ENCODE measurements at regions not wholly inside any gene's neighbourhood (a gene's known extent, or its start where the extent isn't known, plus 50 kb on each side); places are given as distances from the start of the nearest gene placed in this dataset.
A peak's percentile ranks its signal among the peaks of the same experiment; 100 is the strongest.

- DNase-seq (ENCODE audit: low spot score in 2 of 2): no peak
- intact Hi-C loops (cut with DNase I; ENCODE audit: low total_unique reads): no loop called here
- no peak for TF ChIP-seq POLR2A (IDR thresholded peaks at IDR 0.05)
- TF ChIP-seq, protein P1, sequence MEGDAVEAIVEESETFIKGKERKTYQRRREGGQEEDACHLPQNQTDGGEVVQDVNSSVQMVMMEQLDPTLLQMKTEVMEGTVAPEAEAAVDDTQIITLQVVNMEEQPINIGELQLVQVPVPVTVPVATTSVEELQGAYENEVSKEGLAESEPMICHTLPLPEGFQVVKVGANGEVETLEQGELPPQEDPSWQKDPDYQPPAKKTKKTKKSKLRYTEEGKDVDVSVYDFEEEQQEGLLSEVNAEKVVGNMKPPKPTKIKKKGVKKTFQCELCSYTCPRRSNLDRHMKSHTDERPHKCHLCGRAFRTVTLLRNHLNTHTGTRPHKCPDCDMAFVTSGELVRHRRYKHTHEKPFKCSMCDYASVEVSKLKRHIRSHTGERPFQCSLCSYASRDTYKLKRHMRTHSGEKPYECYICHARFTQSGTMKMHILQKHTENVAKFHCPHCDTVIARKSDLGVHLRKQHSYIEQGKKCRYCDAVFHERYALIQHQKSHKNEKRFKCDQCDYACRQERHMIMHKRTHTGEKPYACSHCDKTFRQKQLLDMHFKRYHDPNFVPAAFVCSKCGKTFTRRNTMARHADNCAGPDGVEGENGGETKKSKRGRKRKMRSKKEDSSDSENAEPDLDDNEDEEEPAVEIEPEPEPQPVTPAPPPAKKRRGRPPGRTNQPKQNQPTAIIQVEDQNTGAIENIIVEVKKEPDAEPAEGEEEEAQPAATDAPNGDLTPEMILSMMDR (IDR thresholded peaks at IDR 0.05): peak in 1 of 3 donors; percentile 32
- H3K4me3 ChIP-seq (ENCODE audit: low read depth, poor library complexity, severe bottlenecking): no peak overlapping the region
- 87 to 95% methylated on average over 10 of the region's 10 CpGs for WGBS, 2 donors
Observed at GRCh38 chr2:167827352-167828097, 419.9 kb downstream of the STK39 start.

GRCh38 chr2:167826906-167827305 lies 420.5 kb downstream of the STK39 start:
- 69 to 71% methylated on average over 3 of the region's 3 CpGs for WGBS, 2 donors
- DNase-seq (ENCODE audit: low spot score in 2 of 2): no peak
- intact Hi-C loops (cut with DNase I; ENCODE audit: low total_unique reads): no loop called here
- TF ChIP-seq, protein P1 (IDR thresholded peaks at IDR 0.05): no peak
- no peak overlapping the region for H3K4me3 ChIP-seq (ENCODE audit: low read depth, poor library complexity, severe bottlenecking)

GRCh38 chr2:167825664-167826063 lies 421.7 kb downstream of the STK39 start:
- WGBS, 2 donors: 45 to 48% methylated on average over 1 of the region's 1 CpG
- TF ChIP-seq, protein P1 (IDR thresholded peaks at IDR 0.05): no peak
- TF ChIP-seq POLR2A (IDR thresholded peaks at IDR 0.05): no peak
- intact Hi-C loops (cut with DNase I; ENCODE audit: low total_unique reads): no loop called here
- no peak overlapping the region for H3K4me3 ChIP-seq (ENCODE audit: low read depth, poor library complexity, severe bottlenecking)
- DNase-seq (ENCODE audit: low spot score in 2 of 2): no peak

- TF ChIP-seq POLR2A (IDR thresholded peaks at IDR 0.05): no peak
- TF ChIP-seq, protein P1 (IDR thresholded peaks at IDR 0.05): no peak
- WGBS, 2 donors: 84 to 87% methylated on average over 3 of the region's 3 CpGs
- H3K4me3 ChIP-seq (ENCODE audit: low read depth, poor library complexity, severe bottlenecking): no peak overlapping the region
- no peak for DNase-seq (ENCODE audit: low spot score in 2 of 2)
- intact Hi-C loops (cut with DNase I; ENCODE audit: low total_unique reads): no loop called here
Observed at GRCh38 chr2:167822690-167823465, 424.5 kb downstream of the STK39 start.

DNA sequence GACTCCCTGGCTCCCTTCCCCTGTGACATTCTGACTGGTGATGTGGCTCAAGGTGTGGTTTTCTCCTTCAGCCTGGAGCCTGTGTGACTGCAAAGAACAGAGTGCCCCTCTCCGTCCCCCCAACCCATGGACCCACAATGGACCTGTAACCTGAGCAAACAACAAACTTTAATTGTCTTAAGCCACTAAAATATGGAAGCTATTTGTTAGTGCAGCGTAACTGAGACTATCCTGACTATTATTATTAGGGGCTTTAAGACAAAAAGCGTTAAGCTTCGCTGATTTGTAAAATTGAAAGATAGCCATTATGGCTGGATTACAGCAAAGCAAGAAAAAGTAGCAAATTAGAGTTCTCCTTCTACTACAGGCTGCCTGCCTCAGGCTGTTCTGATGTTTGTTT lies 426.9 kb downstream of the STK39 start:
- WGBS, 2 donors: 90% methylated on average over 4 of the region's 4 CpGs
- H3K4me3 ChIP-seq (ENCODE audit: low read depth, poor library complexity, severe bottlenecking): no peak overlapping the region
- TF ChIP-seq, protein P1 (IDR thresholded peaks at IDR 0.05): no peak
- TF ChIP-seq POLR2A (IDR thresholded peaks at IDR 0.05): no peak
- DNase-seq (ENCODE audit: low spot score in 2 of 2): no peak
- intact Hi-C loops (cut with DNase I; ENCODE audit: low total_unique reads): no loop called here

Data from lower leg skin (tissue), 4 donors.